ENCODE measurements at regions not wholly inside any gene's neighbourhood (a gene's known extent, or its start where the extent isn't known, plus 50 kb on each side); places are given as distances from the start of the nearest gene placed in this dataset.

GRCh38 chr4:163747293-163747692 lies 252.8 kb downstream of the TMA16 start:
- WGBS, 2 experiments, result 93 to 96% methylated on average over 4 to 5 of the region's 5 CpGs
- no peaks in the 10 kb centered on the region for H3K9me3 ChIP-seq (ENCODE audit: control insufficient read depth, low read length)
- no peak overlapping the region for H3K27ac ChIP-seq (ENCODE audit: insufficient read depth, low read depth, low read length, poor library complexity, severe bottlenecking)
- no peaks in the 10 kb centered on the region for H3K4me1 ChIP-seq (ENCODE audit: control insufficient read depth, insufficient read depth, low read length)
- H3K36me3 ChIP-seq (ENCODE audit: control insufficient read depth, insufficient read depth, low read length), result no peaks in the 10 kb centered on the region
- no peaks in the 10 kb centered on the region for H3K27me3 ChIP-seq (ENCODE audit: control insufficient read depth, insufficient read depth, low read length, poor library complexity, severe bottlenecking)
- H3K4me3 ChIP-seq (ENCODE audit: insufficient read depth, low read depth, low read length), result no peak overlapping the region

GRCh38 chr4:163747886-163748285 lies 253.4 kb downstream of the TMA16 start:
- no peaks in the 10 kb centered on the region for H3K27me3 ChIP-seq (ENCODE audit: control insufficient read depth, insufficient read depth, low read length, poor library complexity, severe bottlenecking)
- H3K4me1 ChIP-seq (ENCODE audit: control insufficient read depth, insufficient read depth, low read length), result no peaks in the 10 kb centered on the region
- H3K27ac ChIP-seq (ENCODE audit: insufficient read depth, low read depth, low read length, poor library complexity, severe bottlenecking), result no peak overlapping the region
- H3K36me3 ChIP-seq (ENCODE audit: control insufficient read depth, insufficient read depth, low read length), result no peaks in the 10 kb centered on the region
- H3K4me3 ChIP-seq (ENCODE audit: insufficient read depth, low read depth, low read length), result no peak overlapping the region
- WGBS, 2 experiments, result 86 to 94% methylated on average over 3 of the region's 3 CpGs
- no peaks in the 10 kb centered on the region for H3K9me3 ChIP-seq (ENCODE audit: control insufficient read depth, low read length)

GRCh38 chr4:163748449-163748848 lies 254.0 kb downstream of the TMA16 start:
- 80 to 86% methylated on average over 2 of the region's 2 CpGs for WGBS, 2 experiments
- Histone ChIP-seq H3K4me1 (ENCODE audit: control insufficient read depth, insufficient read depth, low read length) (no peaks in the 10 kb centered on the region), H3K9me3 (ENCODE audit: control insufficient read depth, low read length) (no peaks in the 10 kb centered on the region), H3K27ac (ENCODE audit: insufficient read depth, low read depth, low read length, poor library complexity, severe bottlenecking) (no peak overlapping the region), H3K27me3 (ENCODE audit: control insufficient read depth, insufficient read depth, low read length, poor library complexity, severe bottlenecking) (no peaks in the 10 kb centered on the region), H3K4me3 (ENCODE audit: insufficient read depth, low read depth, low read length) (no peak overlapping the region), H3K36me3 (ENCODE audit: control insufficient read depth, insufficient read depth, low read length) (no peaks in the 10 kb centered on the region)

- WGBS, 2 experiments, result 75 to 77% methylated on average over 3 of the region's 3 CpGs
- no peaks in the 10 kb centered on the region for H3K36me3 ChIP-seq (ENCODE audit: control insufficient read depth, insufficient read depth, low read length)
- no peaks in the 10 kb centered on the region for H3K9me3 ChIP-seq (ENCODE audit: control insufficient read depth, low read length)
- no peak overlapping the region for H3K27ac ChIP-seq (ENCODE audit: insufficient read depth, low read depth, low read length, poor library complexity, severe bottlenecking)
- H3K27me3 ChIP-seq (ENCODE audit: control insufficient read depth, insufficient read depth, low read length, poor library complexity, severe bottlenecking), result no peaks in the 10 kb centered on the region
- H3K4me3 ChIP-seq (ENCODE audit: insufficient read depth, low read depth, low read length), result no peak overlapping the region
- H3K4me1 ChIP-seq (ENCODE audit: control insufficient read depth, insufficient read depth, low read length), result no peaks in the 10 kb centered on the region
Measured at GRCh38 chr4:163755013-163755412, 260.5 kb downstream of the TMA16 start.

- WGBS, 2 experiments, result 91 to 100% methylated on average over 1 of the region's 1 CpG
- Histone ChIP-seq H3K4me3 (ENCODE audit: insufficient read depth, low read depth, low read length) (no peak overlapping the region), H3K36me3 (ENCODE audit: control insufficient read depth, insufficient read depth, low read length) (no peaks in the 10 kb centered on the region), H3K9me3 (ENCODE audit: control insufficient read depth, low read length) (no peaks in the 10 kb centered on the region), H3K4me1 (ENCODE audit: control insufficient read depth, insufficient read depth, low read length) (no peaks in the 10 kb centered on the region), H3K27me3 (ENCODE audit: control insufficient read depth, insufficient read depth, low read length, poor library complexity, severe bottlenecking) (no peaks in the 10 kb centered on the region), H3K27ac (ENCODE audit: insufficient read depth, low read depth, low read length, poor library complexity, severe bottlenecking) (no peak overlapping the region)
Measured at GRCh38 chr4:163757219-163757618, 262.7 kb downstream of the TMA16 start.

GRCh38 chr4:163758032-163758431 lies 263.5 kb downstream of the TMA16 start:
- no peaks in the 10 kb centered on the region for H3K9me3 ChIP-seq (ENCODE audit: control insufficient read depth, low read length)
- no peak overlapping the region for H3K4me3 ChIP-seq (ENCODE audit: insufficient read depth, low read depth, low read length)
- no peak overlapping the region for H3K27ac ChIP-seq (ENCODE audit: insufficient read depth, low read depth, low read length, poor library complexity, severe bottlenecking)
- no peaks in the 10 kb centered on the region for H3K36me3 ChIP-seq (ENCODE audit: control insufficient read depth, insufficient read depth, low read length)
- WGBS, 2 experiments, result 78 to 88% methylated on average over 1 of the region's 1 CpG
- H3K4me1 ChIP-seq (ENCODE audit: control insufficient read depth, insufficient read depth, low read length), result no peaks in the 10 kb centered on the region
- H3K27me3 ChIP-seq (ENCODE audit: control insufficient read depth, insufficient read depth, low read length, poor library complexity, severe bottlenecking), result no peaks in the 10 kb centered on the region

- Histone ChIP-seq H3K36me3 (ENCODE audit: control insufficient read depth, insufficient read depth, low read length) (no peaks in the 10 kb centered on the region), H3K27me3 (ENCODE audit: control insufficient read depth, insufficient read depth, low read length, poor library complexity, severe bottlenecking) (no peaks in the 10 kb centered on the region)
- WGBS, 2 experiments, result 100% methylated on average over 1 of the region's 1 CpG
Measured at GRCh38 chr4:163762741-163763140, 268.3 kb downstream of the TMA16 start.

GRCh38 chr4:163764569-163764968 lies 270.1 kb downstream of the TMA16 start:
- no peak overlapping the region for H3K4me3 ChIP-seq (ENCODE audit: insufficient read depth, low read depth, low read length)
- 85 to 93% methylated on average over 2 of the region's 2 CpGs for WGBS, 2 experiments
- no peaks in the 10 kb centered on the region for H3K4me1 ChIP-seq (ENCODE audit: control insufficient read depth, insufficient read depth, low read length)

More at GRCh38 chr4:163762741-163763140, 268.3 kb downstream of the TMA16 start:
- no peak overlapping the region for H3K4me3 ChIP-seq (ENCODE audit: insufficient read depth, low read depth, low read length)
- H3K27ac ChIP-seq (ENCODE audit: insufficient read depth, low read depth, low read length, poor library complexity, severe bottlenecking), result no peak overlapping the region
- no peaks in the 10 kb centered on the region for H3K9me3 ChIP-seq (ENCODE audit: control insufficient read depth, low read length)
- no peaks in the 10 kb centered on the region for H3K4me1 ChIP-seq (ENCODE audit: control insufficient read depth, insufficient read depth, low read length)

GRCh38 chr4:163768014-163768413 lies 273.5 kb downstream of the TMA16 start:
- H3K4me3 ChIP-seq (ENCODE audit: insufficient read depth, low read depth, low read length), result no peak overlapping the region
- no peaks in the 10 kb centered on the region for H3K36me3 ChIP-seq (ENCODE audit: control insufficient read depth, insufficient read depth, low read length)
- H3K9me3 ChIP-seq (ENCODE audit: control insufficient read depth, low read length), result no peaks in the 10 kb centered on the region
- 92 to 93% methylated on average over 2 of the region's 3 CpGs for WGBS, 2 experiments
- H3K27ac ChIP-seq (ENCODE audit: insufficient read depth, low read depth, low read length, poor library complexity, severe bottlenecking), result no peak overlapping the region
- H3K27me3 ChIP-seq (ENCODE audit: control insufficient read depth, insufficient read depth, low read length, poor library complexity, severe bottlenecking), result no peaks in the 10 kb centered on the region
- no peaks in the 10 kb centered on the region for H3K4me1 ChIP-seq (ENCODE audit: control insufficient read depth, insufficient read depth, low read length)

More at GRCh38 chr4:163764569-163764968, 270.1 kb downstream of the TMA16 start:
- Histone ChIP-seq H3K36me3 (ENCODE audit: control insufficient read depth, insufficient read depth, low read length) (no peaks in the 10 kb centered on the region), H3K27me3 (ENCODE audit: control insufficient read depth, insufficient read depth, low read length, poor library complexity, severe bottlenecking) (no peaks in the 10 kb centered on the region), H3K9me3 (ENCODE audit: control insufficient read depth, low read length) (no peaks in the 10 kb centered on the region), H3K27ac (ENCODE audit: insufficient read depth, low read depth, low read length, poor library complexity, severe bottlenecking) (no peak overlapping the region)

- Histone ChIP-seq H3K4me1 (ENCODE audit: control insufficient read depth, insufficient read depth, low read length) (no peaks in the 10 kb centered on the region), H3K36me3 (ENCODE audit: control insufficient read depth, insufficient read depth, low read length) (no peaks in the 10 kb centered on the region), H3K27ac (ENCODE audit: insufficient read depth, low read depth, low read length, poor library complexity, severe bottlenecking) (no peak overlapping the region), H3K4me3 (ENCODE audit: insufficient read depth, low read depth, low read length) (no peak overlapping the region), H3K9me3 (ENCODE audit: control insufficient read depth, low read length) (no peaks in the 10 kb centered on the region), H3K27me3 (ENCODE audit: control insufficient read depth, insufficient read depth, low read length, poor library complexity, severe bottlenecking) (no peaks in the 10 kb centered on the region)
- WGBS, 2 experiments, result 95 to 100% methylated on average over 1 of the region's 1 CpG
Measured at GRCh38 chr4:163772238-163772637, 277.7 kb downstream of the TMA16 start.

- no peak overlapping the region for H3K4me3 ChIP-seq (ENCODE audit: insufficient read depth, low read depth, low read length)
- H3K36me3 ChIP-seq (ENCODE audit: control insufficient read depth, insufficient read depth, low read length), result no peaks in the 10 kb centered on the region
- no peaks in the 10 kb centered on the region for H3K4me1 ChIP-seq (ENCODE audit: control insufficient read depth, insufficient read depth, low read length)
- H3K9me3 ChIP-seq (ENCODE audit: control insufficient read depth, low read length), result no peaks in the 10 kb centered on the region
- no peaks in the 10 kb centered on the region for H3K27me3 ChIP-seq (ENCODE audit: control insufficient read depth, insufficient read depth, low read length, poor library complexity, severe bottlenecking)
- H3K27ac ChIP-seq (ENCODE audit: insufficient read depth, low read depth, low read length, poor library complexity, severe bottlenecking), result no peak overlapping the region
Measured at GRCh38 chr4:163773940-163774339, 279.4 kb downstream of the TMA16 start.

Measured in ectodermal cell (in vitro differentiated cells).